ENCODE measurements at regions not wholly inside any gene's neighbourhood (a gene's known extent, or its start where the extent isn't known, plus 50 kb on each side); places are given as distances from the start of the nearest gene placed in this dataset.

- no peak for DNase-seq (ENCODE audit: low spot score)
These were observed 1030.7 kb downstream of the AACS start for GRCh38 chr12:126095748-126096510.

- DNase-seq (ENCODE audit: low spot score): no peak
These were observed 1041.5 kb downstream of the AACS start for GRCh38 chr12:126106706-126107105.

- DNase-seq (ENCODE audit: low spot score): no peak
These were observed 1042.4 kb downstream of the AACS start for GRCh38 chr12:126107659-126108058.

- no peak for DNase-seq (ENCODE audit: low spot score)
These were observed 1043.0 kb downstream of the AACS start for GRCh38 chr12:126108247-126108646.

GRCh38 chr12:126112141-126112540 is 1046.9 kb downstream of the AACS start:
- DNase-seq (ENCODE audit: low spot score): no peak

- no peak for DNase-seq (ENCODE audit: low spot score)
These were observed 1047.6 kb downstream of the AACS start for GRCh38 chr12:126112849-126113248.

GRCh38 chr12:126114441-126114840 is 1049.2 kb downstream of the AACS start:
- no peak for DNase-seq (ENCODE audit: low spot score)

- DNase-seq (ENCODE audit: low spot score): no peak
These were observed 1052.3 kb downstream of the AACS start for GRCh38 chr12:126117502-126117901.

- DNase-seq (ENCODE audit: low spot score): no peak
These were observed 1074.1 kb downstream of the AACS start for GRCh38 chr12:126139355-126139754.

GRCh38 chr12:126144603-126145002 is 1079.4 kb downstream of the AACS start:
- no peak for DNase-seq (ENCODE audit: low spot score)

- DNase-seq (ENCODE audit: low spot score): no peak
These were observed 1082.1 kb downstream of the AACS start for GRCh38 chr12:126147321-126147720.

GRCh38 chr12:126156806-126157574 is 1091.8 kb downstream of the AACS start:
- DNase-seq (ENCODE audit: low spot score): no peak

GRCh38 chr12:126157575-126157966 is 1092.3 kb downstream of the AACS start:
- no peak for DNase-seq (ENCODE audit: low spot score)

- DNase-seq (ENCODE audit: low spot score): no peak
These were observed 1093.9 kb downstream of the AACS start for GRCh38 chr12:126159139-126159538.

GRCh38 chr12:126160912-126161311 is 1095.7 kb downstream of the AACS start:
- DNase-seq (ENCODE audit: low spot score): no peak

- DNase-seq (ENCODE audit: low spot score): no peak
These were observed 1098.7 kb downstream of the AACS start for GRCh38 chr12:126163984-126164383.

GRCh38 chr12:126171937-126172559 is 1106.8 kb downstream of the AACS start:
- no peak for DNase-seq (ENCODE audit: low spot score)

GRCh38 chr12:126182619-126183236 is 1117.5 kb downstream of the AACS start:
- DNase-seq (ENCODE audit: low spot score): no peak

GRCh38 chr12:126185025-126185424 is 1119.8 kb downstream of the AACS start:
- no peak for DNase-seq (ENCODE audit: low spot score)

GRCh38 chr12:126189856-126190255 is 1124.6 kb downstream of the AACS start:
- no peak for DNase-seq (ENCODE audit: low spot score)

- DNase-seq (ENCODE audit: low spot score): no peak
These were observed 1126.0 kb downstream of the AACS start for GRCh38 chr12:126191031-126191891.

GRCh38 chr12:126191949-126192348 is 1126.7 kb downstream of the AACS start:
- no peak for DNase-seq (ENCODE audit: low spot score)

Measured in D341Med (cell line).